ENCODE measurements at regions not wholly inside any gene's neighbourhood (a gene's known extent, or its start where the extent isn't known, plus 50 kb on each side); places are given as distances from the start of the nearest gene placed in this dataset.
A peak's percentile ranks its signal among the peaks of the same experiment; 100 is the strongest.
"Not testable (repeated sequence)": the region's sequence is repeated elsewhere in the genome, so short reads cannot be mapped to it uniquely, and the experiment has no call there.

DNA sequence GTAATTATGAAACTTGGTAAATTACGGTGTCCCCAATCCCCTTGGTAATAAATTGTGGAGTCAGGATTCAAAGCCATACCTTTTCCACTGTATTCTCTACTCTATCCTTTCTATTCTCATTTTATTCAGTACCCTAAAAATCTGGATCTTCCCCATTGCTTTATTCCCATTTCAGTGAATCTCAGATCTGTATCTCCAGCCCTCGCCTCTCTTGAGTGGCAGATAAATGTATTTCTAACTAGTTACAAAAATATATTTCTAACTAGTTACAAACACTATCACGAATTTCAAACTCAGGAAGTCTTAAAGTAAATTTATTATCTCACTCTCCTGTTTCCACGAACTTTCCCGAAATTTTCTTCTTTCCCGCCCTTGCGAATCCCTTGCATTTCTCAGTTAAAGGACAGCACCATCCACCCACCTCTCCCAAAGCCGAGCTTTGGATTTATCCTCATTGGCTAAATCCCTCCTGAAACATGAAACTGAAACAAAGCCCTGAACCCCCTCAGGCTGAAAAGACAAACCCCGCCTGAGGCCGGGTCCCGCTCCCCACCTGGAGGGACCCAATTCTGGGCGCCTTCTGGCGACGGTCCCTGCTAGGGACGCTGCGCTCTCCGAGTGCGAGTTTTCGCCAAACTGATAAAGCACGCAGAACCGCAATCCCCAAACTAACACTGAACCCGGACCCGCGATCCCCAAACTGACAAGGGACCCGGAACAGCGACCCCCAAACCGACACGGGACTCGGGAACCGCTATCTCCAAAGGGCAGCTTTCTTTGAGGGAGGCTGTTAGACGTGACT, 164.3 kb upstream of the PABPC3 start:
- no peak for DNase-seq

DNA sequence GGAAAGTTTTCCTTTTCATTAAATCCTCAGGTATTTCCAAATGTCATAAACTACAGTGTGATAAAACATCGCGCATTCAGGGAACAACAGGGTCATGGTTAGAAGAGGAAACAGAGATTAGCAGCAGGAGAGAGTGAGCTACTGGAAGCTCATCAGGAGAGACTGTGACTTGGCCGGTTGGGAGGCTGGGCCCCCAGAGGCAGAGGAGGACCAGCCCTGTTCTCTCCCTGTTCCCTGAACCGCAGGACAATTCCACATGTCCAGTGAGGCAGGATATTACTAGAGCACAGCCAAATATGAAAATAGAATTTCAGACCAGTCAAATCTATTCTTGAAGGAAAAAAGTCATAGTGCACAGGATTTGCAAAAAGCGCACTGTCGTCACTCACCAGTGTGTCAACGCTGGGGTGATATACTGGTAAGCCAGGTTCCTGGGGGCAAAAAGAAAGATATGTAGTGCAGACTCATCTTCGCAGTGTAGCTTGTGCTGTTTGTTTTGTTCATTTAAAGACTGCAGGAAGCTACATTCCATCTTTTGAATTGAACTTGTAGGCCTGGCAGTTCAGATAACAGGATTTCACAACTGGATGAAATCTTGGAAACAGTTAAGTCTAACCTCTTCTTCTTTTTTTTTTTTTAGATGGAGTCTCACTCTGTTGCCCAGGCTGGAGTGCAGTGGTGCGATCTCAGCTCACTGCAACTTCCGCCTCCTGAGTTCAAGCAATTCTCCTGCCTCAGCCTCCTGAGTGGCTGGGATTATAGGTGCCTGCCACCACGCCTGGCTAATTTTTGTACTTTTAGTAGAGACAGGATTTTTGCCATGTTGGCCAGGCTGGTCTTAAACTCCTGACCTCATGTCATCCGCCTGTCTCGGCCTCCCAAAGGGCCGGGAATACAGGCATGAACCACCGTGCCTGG, 162.6 kb upstream of the PABPC3 start:
- peak; percentile 91 for DNase-seq

DNA sequence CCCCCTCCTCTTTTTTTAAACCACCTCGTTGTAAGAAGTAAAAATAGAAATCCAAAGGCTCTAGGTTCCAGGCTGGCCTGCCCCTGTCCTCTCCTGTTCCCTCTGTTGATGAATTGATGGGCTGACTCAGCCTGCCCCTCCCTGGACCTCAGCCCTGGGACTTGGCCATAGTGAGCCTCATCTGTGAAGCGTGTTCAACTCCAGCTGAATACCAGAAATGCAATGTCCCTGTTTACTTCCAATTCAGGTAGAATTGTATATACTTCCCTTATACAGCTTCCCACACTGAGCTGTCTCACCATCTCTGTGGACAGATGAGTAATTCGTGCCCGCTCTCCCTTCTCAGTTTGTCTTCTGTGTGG, 161.9 kb upstream of the PABPC3 start:
- DNase-seq, result not testable (repeated sequence)

DNA sequence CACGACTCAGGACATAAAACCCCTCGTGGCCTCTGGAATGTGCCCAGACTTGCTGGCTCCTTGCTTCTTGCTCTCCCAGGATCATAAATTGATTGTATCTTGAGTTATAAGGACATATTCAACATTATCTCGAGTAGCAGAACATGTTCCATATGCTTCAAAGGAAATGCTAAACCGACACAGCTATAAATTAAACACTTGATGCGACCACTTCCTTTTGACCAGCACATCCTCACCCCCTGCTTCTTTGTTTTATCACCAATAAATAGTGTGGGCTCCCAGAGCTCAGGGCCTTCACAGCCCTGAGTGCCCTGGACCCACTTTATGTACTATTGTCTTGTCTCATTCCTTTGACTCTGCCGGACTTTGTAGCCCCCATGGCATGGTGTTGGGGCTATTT, 157.0 kb upstream of the PABPC3 start:
- no peak for DNase-seq

DNA sequence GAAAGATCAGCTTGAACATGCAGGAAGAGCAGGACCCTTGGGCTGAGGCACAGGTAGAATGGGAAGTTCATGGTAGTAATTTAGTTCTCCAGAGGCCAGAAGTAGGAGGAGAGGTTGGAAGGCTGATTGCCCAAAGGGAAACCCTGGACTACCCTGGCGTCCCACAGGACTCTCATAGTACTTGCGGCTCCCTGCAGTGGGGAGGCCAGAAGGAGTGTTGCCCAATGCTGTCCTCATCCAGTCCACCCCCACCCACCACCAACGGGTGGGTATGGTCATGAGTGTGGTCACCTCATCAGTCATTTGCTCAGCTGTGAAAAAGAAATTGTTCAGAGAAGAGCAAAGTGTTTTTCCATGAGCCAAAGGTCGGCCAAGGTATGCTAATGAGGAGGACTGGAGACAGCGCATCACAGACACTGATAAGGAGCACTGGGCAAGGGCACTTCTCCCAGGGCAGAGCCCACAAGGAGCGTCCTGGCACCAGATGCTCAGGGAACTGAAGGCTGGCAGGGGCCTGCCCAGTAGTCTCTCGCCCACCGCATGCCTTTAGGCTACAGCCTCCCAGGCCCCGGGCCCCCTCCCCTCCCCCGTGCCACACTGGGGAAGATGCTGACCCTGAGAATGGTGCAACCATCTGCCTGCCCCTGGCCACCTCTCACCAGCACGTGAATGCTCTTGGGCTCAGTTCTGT, 154.8 kb upstream of the PABPC3 start:
- DNase-seq, result not testable (repeated sequence)

DNA sequence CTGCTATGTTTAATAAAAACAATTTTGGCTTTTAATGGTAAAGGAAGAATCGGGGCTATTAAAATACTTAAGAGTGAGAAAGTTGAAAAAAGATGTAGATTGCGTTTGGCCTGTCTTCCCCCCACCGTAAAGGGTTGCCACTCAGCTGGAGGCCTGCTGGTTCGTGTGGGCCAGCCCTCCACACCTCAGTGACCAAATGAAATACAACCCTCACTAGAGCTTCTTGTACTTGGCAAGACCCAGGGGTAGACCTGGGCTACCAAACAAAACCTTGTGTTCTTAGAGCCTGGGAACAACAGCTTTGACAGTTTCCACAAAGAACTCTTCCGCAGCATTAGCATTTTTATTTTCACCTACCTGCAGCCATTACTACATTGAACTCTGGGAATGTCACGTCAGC, 152.8 kb upstream of the PABPC3 start:
- no peak for DNase-seq

DNA sequence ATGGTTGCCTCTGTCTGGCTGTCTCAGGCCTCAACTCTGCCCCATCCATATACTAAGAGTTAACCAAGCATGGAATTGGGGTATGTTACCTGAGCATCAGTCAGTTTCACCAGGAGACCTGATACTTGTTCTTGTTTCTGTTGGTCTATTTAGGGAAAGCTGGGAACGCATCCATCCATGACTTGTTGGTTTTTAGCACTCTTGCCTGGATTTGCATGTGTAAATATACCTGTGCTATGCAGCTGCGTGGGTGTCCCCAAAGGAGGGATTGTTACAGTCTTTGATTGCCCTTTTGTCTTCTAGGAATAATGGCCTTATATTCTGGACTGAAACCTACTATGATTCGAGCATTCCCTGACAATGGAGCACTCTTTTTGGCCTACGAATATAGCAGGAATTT, 151.9 kb upstream of the PABPC3 start:
- DNase-seq, result not testable (repeated sequence)

DNA sequence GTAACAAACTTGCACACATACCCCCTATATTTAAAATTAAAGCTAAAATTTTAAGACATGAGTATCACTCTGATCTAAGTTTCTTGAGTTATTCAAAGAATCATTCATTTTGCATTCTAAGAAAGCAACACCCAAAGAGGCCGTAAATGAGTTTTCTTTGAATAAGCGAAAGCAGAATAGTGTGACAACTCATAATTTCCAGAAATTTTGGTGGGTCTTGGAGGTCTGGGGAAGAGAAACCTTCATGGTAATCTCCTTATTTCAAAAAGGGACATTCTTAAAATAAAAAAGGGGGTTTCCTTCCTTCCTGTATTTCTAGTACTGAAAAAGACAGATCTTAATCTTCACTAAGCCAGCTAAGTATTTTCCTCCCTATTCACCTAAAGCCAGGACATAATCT, 147.0 kb upstream of the PABPC3 start:
- not testable (repeated sequence) for DNase-seq

DNA sequence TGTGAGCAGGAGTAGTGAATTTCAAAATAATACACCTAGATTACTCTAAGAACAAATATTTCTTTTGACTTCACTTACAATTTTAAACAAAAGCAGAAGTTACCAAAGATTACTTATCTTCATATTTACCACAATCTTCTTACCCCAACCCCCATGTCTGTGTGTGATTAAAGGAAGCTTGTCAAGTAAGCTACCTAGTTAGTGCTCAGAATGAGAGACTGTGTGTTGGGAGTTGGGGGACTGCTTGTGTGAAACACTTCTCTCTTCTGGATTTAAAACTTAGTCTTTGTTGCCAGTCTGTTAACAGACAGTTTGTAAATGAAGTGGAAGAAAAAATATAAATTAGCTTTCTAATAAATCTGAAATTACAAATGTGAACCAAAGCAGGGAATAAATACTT, 145.3 kb upstream of the PABPC3 start:
- not testable (repeated sequence) for DNase-seq

DNA sequence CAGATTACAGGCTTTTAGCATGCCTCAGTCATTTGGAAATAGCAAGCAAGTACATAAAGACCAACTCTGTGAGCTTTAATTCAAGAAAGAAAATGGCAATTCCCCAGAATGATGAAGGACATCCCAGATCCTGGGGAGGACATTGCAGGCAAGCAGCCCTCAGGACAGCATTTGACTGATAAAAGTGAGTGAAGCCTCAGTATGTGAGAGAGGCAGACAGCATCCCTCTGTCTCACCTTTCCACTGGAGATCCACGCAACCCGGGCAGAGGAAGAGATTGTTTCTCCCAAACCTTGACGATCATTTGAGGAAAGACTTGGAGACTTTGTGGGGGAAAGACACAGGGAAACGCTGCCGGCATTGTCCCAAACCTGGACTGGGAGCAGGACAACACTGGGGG, 128.0 kb upstream of the PABPC3 start:
- DNase-seq, result not testable (repeated sequence)

DNA sequence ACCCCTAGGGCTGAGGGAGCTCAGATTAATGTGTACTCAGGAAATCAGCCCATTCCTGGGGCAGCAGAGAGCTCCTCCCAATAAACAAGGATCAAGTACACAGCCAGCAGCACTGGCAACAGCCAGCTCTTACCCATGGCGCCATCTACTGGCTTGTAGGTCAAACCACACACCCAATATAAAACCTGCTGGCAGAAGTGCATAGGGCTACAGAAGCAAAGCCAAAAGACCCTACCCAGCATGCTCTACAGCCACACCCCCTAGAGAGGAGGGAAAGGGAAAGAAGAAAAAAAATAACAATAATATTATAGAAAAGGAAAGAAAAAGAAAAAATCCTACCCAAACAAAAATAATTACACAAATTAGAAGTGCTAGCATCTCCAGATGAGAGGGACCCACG, 127.5 kb upstream of the PABPC3 start:
- not testable (repeated sequence) for DNase-seq

DNA sequence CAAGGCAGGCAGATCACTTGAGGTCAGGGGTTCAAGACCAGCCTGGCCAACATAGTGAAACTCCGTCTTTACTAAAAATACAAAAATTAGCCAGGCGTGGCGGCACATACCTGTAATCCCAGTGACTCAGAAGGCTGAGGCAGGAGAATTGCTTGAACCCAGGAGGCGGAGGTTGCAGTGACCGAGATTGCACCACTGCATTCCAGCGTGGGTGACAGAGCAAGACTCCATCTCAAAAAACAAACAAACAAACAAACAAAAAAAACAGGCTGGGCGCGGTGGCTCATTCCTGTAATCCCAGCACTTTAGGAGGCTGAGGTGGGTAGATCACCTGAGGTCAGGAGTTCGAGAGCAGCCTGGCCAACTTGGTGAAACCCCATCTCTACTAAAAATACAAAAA, 122.8 kb upstream of the PABPC3 start:
- DNase-seq, result not testable (repeated sequence)

DNA sequence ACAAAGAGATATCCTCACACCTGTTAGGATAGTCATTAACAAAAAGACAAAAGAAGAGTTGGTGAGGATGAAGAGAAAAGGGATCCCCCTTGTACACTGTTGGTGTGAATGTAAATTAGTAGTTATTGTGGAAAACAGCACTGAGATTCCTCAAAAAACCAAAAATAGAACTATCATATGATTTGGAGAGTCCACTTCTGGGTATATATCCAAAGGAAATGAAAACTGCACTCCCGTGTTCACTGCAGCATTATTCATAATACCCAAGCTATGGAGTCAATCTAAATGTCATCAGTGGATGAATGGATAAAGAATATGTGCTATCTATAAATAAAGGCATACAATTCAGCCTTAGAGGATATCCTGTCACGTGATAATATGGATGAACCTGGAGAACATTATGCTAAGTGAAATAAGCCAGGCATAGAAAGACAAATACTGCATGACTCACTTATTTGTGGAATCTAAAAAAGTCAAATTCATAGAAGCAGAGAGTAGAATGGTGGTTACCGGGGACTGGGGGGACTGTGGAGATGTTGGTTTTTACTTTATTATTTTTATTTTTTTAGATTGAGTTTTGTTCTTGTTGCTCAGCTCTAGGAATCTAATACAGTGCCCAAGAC, 114.6 kb upstream of the PABPC3 start:
- DNase-seq, result not testable (repeated sequence)

DNA sequence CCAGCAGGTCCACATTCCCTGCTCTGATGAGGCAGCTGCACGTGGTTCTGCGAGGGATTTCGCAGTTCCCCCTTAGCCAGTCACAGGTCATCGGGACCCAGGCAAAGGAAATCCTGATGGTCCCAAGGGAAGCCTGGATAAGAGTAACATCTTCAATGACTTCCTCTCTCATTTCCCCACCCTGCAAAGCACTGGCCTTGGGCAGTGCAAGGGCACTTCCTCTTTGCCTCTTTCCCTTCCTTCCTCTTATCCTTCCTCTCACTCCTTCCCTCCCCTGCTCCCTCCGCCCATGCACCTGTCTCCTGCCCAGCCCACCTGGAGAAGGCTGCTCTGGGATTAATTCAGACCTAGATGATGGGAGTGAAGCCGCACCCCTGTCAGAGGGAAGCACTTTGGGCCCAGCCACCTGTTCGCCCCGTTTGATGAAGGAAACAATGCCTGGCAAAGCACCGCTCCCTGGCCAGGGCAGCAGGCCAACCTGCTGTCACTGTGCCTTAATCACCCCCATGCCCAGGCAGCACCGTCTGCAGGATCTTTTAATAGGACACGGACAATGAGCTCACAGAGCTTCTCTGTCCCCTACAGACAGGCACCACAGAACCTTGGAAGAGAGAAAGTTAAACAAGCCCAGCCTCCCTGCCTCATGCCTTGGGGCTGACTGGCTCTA, 113.5 kb upstream of the PABPC3 start:
- no peak for DNase-seq

DNA sequence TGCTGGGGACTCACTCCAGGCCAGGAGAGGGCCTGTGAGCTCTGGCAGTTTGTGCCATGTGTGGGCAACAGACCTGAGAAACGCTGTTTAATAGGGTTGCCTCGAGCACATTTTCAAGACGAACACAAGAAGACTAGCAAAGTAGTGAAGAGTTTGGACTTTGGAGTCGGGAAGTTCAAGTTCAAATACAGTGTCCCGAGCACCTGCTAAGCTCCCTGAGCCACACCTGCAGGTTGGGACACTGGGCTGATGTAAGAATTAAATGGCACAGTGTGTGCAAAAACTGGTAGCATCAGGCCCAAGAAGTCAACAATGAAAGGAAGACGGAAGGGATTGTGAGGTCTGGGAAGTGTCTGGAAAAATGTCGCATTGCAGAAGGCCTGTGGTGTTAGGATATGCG, 112.8 kb upstream of the PABPC3 start:
- no peak for DNase-seq

DNA sequence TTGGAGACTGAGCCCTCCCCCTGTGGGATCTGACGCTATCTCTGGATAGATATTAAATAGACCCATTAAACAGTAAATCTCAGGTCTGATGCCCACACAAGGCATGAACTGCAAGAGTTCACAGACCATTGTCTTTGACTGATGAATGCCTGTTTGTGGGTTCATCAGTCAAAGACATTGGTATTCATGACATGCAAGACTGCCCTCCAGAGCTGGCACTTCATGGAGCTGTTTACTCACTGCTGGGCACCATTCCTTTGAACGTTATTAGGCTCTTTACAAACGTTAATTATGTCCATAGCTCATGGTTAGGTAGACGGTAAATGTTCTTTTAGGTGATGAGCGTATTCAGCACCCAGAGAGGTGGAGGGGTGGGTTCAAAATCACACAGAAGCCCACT, 111.8 kb upstream of the PABPC3 start:
- DNase-seq, result no peak

DNA sequence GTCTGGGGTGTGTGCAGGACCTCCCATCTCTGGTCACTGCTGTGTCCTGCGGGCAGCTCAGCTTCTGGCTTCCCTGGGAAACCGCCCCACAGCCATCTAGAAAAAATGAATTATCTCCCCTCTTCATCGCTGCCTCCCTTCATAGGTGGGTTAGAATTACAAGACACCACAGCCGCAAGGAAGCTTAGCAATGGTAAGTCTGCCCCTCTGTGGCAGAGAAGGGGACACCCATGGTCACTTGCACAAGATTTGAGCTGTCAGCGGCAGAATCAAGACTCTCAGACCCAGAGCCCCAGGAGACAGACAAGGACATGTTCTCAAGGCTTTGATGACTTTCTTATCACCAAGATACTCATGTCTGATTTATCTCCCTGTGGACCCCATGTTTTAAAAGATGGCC, 110.8 kb upstream of the PABPC3 start:
- DNase-seq, result no peak

DNA sequence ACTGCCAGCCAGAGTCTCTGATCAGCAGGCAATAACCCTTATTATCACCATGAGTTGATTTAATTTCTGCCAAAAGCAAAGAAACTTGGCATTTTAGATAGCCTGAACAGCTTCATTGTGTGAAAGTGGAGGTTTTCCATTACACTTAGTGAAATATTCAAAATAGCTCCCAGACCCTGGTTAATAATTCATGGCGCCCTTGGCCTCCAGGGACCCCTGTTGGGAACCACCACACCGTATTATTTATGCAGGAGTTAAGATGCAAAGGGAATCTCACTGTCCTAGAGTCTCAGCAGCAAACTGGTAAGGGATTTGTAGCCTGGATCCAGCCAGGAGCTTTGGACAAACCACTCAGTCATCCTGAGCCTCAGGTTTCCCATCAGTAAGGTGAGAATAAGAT, 110.0 kb upstream of the PABPC3 start:
- no peak for DNase-seq

DNA sequence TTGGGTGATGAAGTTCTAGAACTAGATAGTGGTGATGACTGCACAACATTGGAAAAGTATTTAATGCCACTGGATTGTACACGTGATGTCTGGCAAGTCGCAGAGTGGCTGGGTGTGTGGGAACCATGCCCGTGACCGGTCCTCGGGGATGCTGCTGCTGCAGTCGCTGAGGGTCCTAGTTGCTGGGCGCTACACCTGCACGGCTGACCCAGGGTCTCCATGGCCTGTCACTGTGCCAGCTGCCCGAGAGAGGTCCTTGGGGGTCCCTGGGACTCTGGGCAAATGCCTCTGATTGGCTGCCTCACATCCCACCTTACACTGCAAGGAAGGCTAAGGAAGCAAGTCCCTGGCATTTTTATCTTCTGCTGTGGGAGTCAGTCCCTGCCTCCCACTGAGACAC, 109.1 kb upstream of the PABPC3 start:
- no peak for DNase-seq

DNA sequence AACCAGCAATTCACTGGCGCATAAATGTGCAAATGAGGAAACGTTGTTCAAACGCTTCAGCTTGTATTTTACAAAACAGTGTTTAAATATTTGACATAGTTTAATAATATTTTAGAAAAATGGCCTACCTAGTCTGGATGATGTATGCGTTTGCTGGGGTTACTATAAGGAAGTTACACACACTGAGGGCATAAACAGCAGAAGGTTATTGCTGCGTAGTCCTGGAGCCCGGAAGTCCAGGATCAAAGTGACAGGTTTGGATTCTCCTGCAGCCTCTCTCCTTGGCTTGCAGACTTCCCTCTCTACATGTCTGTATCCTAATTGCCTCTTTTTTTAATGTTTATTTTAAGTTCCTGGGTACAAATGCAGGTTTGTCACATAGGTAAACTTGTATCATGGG, 106.0 kb upstream of the PABPC3 start:
- not testable (repeated sequence) for DNase-seq

DNA sequence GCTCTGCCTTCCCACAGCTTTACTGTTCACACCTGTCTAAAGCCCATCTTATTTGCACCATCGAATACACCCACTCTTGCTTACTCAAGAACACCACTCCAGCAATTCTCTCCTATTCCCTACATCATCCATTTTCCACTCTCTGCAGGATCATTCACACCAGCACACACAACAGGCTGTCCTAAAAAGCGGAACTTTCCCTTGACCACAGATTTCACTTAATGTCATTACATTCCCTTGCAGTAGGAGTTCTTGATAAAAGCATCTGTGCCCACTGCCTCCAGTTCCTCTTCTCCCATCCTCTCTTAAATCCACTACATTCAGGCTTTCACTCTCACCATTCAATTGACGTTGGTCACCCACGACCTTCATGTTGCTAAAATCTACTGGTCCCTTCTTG, 103.0 kb upstream of the PABPC3 start:
- DNase-seq, result not testable (repeated sequence)

DNA sequence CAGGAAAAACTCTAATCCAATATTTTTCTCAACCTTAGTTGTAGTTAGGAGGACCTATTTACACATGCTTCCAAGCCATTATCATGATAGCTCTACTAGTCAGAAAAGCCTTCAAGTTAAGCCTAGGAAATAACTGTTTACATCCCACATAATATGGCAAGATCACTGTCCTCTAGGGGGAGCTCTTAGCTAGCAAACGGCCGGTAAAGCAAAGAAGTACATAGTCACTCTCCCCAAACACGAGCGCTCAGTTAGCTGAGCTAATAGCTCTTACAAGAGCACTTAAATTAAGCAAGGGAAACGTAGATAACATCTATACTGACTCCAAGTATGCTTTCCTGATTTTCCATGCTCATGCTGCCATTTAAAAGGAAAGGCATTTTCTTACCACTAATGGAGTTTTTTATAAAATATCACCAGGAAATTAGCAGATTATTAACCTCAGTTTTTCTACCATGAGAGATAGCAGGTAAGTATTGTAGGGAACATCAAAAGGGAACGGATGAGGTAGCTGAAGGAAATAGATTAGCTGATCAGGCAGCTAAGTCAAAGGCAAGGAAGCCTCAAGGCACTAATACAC, 100.6 kb upstream of the PABPC3 start:
- peak; percentile 54 for DNase-seq
